Esophagus muscularis mucosa (tissue), 4 donors: ENCODE measurements at regions not wholly inside any gene's neighbourhood (a gene's known extent, or its start where the extent isn't known, plus 50 kb on each side); places are given as distances from the start of the nearest gene placed in this dataset.

Experiments
- DNase-seq: peaks from one replicate; pipeline ENCODE4 v3.0.0-alpha.2; 2017; ENCODE audit errors: extremely low spot score
- H3K27ac ChIP-seq, 4 donors: fragments of 200-600 bp; sonication (generic); replicated peaks in 1 of 4; 1 replicate in 3 of 4; 2 replicates in 1 of 4; pipeline ENCODE4 v1.5.1; 2016 to 2019; ENCODE audit warnings: mild to moderate bottlenecking in 1 of 4
- H3K27me3 ChIP-seq, 4 donors: fragments of 200-600 bp; sonication (generic); one replicate each; pipeline versions ENCODE4 v1.5.1 to v1.6.0; 2016 to 2019
- H3K36me3 ChIP-seq, 4 donors: fragments of 200-600 bp; sonication (generic); one replicate each; pipeline ENCODE4 v1.5.1; 2016 to 2019
- H3K4me1 ChIP-seq, 4 donors: fragments of 200-600 bp; sonication (generic); one replicate each; pipeline ENCODE4 v1.5.1; 2016 to 2019
- H3K4me3 ChIP-seq, 4 donors: fragments of 200-600 bp; sonication (generic); 1 replicate in 2 of 4; 2 replicates in 2 of 4; pipeline ENCODE4 v1.5.1; 2016 to 2019; ENCODE audit warnings: mild to moderate bottlenecking in 4 of 4, moderate library complexity in 1 of 4
- H3K9me3 ChIP-seq, 4 donors: fragments of 200-600 bp; sonication (generic); 1 replicate in 3 of 4; 2 replicates in 1 of 4; pipeline ENCODE4 v1.5.1; 2016 to 2019
- EP300 ChIP-seq: sonication (generic); formaldehyde crosslinking; IDR thresholded peaks from one replicate; pipeline ENCODE4 v1.6.1; 2017; ENCODE audit warnings: antibody characterized with exemption
- POLR2A ChIP-seq: fragments of 450-650 bp; IDR thresholded peaks from one replicate; pipeline ENCODE4 v1.6.1; 2017; ENCODE audit warnings: antibody characterized with exemption, moderate library complexity, mild to moderate bottlenecking, low read depth
- POLR2AphosphoS5 ChIP-seq, 2 donors: sonication (generic); formaldehyde crosslinking; IDR thresholded peaks; one replicate each; pipeline ENCODE4 v1.6.1; 2017; ENCODE audit warnings: antibody characterized with exemption in 2 of 2
- WGBS: methylation state at CpG from one replicate; pipeline ENCODE4 v1.1.5; 2018; 5-methylcytosine and 5-hydroxymethylcytosine counted together
- intact Hi-C: fragments of 100-400 bp; cut with DNase I; formaldehyde crosslinking; loops from one replicate; pipeline ENCODE4 v1.15.1; 2023
- TF ChIP-seq, protein P1 (sequence below), 3 experiments: fragments of 200-600 bp in 2 of 3; fragments of 450-650 bp in 1 of 3; sonication (generic) in 2 of 3; IDR thresholded peaks; one replicate each; pipeline ENCODE4 v1.5.1; 2017 to 2019; ENCODE audit warnings: antibody characterized with exemption in 3 of 3, mild to moderate bottlenecking in 2 of 3, moderate library complexity in 1 of 3

GRCh38 chr17:54754560-54754959 is 146.1 kb upstream of the TOM1L1 start:
- H3K4me3 ChIP-seq, result no peak overlapping the region
- H3K36me3 ChIP-seq, result no peaks in the 10 kb centered on the region
- intact Hi-C loops, result no loop called here
- no peak overlapping the region for H3K27ac ChIP-seq
- WGBS, result 78% methylated on average over 10 of the region's 15 CpGs
- no peaks in the 10 kb centered on the region for H3K4me1 ChIP-seq
- DNase-seq, result no peak
- H3K9me3 ChIP-seq, result peaks cover 0 to under 1% (median 0%) of the 10 kb centered on the region in 4 donors
- TF ChIP-seq POLR2AphosphoS5 (IDR thresholded peaks at IDR 0.05) (no peak), EP300 (no peak)
- H3K27me3 ChIP-seq, result no peaks in the 10 kb centered on the region

DNA sequence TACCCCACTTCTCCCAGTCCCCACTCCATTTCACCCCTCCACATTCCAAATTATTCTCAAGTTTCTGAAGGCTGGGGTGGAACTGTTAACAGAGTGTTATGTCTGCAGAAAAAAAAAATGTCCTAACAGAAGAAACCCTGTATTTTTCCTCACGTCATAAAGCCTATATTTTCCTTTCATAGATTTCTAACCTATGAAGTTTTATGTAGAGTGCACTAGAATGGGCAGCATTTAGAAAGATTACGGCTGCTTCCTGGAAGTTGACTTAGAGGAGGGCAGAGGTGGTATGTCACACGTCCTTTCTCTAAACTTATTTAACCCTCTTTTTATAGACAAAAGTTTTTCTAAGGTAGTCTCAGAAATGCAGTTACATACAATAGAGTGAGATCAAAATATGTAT is 139.8 kb upstream of the TOM1L1 start:
- no peak for DNase-seq
- H3K36me3 ChIP-seq, result no peaks in the 10 kb centered on the region
- no peak overlapping the region for H3K4me3 ChIP-seq
- WGBS, result 51% methylated on average over 3 of the region's 3 CpGs
- H3K27ac ChIP-seq, result no peak overlapping the region
- H3K27me3 ChIP-seq, result no peaks in the 10 kb centered on the region
- no peak for TF ChIP-seq POLR2A
- TF ChIP-seq POLR2AphosphoS5 (IDR thresholded peaks at IDR 0.05), result no peak
- TF ChIP-seq EP300, result no peak
- intact Hi-C loops, result no loop called here
- no peaks in the 10 kb centered on the region for H3K4me1 ChIP-seq
- H3K9me3 ChIP-seq, result no peaks in the 10 kb centered on the region

DNA sequence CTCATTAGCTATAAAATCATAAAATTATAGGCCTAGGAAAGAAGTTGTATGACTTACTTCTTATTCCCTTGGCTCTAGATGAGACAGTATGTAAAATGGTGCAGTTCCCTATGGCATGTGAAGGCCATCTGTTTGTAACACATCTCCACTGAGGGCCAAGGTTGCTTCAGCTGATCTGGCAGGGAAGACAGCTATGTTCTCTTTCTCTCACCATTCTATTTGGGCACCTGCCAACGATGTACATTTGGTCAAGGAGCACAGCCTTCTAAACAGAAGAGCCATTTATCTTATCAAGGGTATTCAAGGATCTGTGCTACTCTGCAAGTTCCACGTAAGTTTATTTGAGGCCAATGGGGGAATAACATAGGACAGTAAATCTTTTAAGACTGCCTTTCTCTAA is 129.8 kb upstream of the TOM1L1 start:
- no peak for TF ChIP-seq POLR2A
- TF ChIP-seq POLR2AphosphoS5 (IDR thresholded peaks at IDR 0.05), result no peak
- TF ChIP-seq, protein P1, sequence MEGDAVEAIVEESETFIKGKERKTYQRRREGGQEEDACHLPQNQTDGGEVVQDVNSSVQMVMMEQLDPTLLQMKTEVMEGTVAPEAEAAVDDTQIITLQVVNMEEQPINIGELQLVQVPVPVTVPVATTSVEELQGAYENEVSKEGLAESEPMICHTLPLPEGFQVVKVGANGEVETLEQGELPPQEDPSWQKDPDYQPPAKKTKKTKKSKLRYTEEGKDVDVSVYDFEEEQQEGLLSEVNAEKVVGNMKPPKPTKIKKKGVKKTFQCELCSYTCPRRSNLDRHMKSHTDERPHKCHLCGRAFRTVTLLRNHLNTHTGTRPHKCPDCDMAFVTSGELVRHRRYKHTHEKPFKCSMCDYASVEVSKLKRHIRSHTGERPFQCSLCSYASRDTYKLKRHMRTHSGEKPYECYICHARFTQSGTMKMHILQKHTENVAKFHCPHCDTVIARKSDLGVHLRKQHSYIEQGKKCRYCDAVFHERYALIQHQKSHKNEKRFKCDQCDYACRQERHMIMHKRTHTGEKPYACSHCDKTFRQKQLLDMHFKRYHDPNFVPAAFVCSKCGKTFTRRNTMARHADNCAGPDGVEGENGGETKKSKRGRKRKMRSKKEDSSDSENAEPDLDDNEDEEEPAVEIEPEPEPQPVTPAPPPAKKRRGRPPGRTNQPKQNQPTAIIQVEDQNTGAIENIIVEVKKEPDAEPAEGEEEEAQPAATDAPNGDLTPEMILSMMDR (IDR thresholded peaks at IDR 0.05), result no peak
- TF ChIP-seq EP300, result no peak
- Histone ChIP-seq H3K27me3 (no peaks in the 10 kb centered on the region), H3K9me3 (no peaks in the 10 kb centered on the region), H3K27ac (no peak overlapping the region), H3K4me1 (no peaks in the 10 kb centered on the region), H3K4me3 (no peak overlapping the region), H3K36me3 (no peaks in the 10 kb centered on the region)
- DNase-seq, result no peak
- WGBS, result 43% methylated on average over 2 of the region's 2 CpGs
- intact Hi-C loops, result no loop called here

- H3K9me3 ChIP-seq, result no peaks in the 10 kb centered on the region
- H3K36me3 ChIP-seq, result no peaks in the 10 kb centered on the region
- TF ChIP-seq POLR2A (no peak), POLR2AphosphoS5 (IDR thresholded peaks at IDR 0.05) (no peak), EP300 (no peak)
- no peak overlapping the region for H3K4me3 ChIP-seq
- H3K27ac ChIP-seq, result no peak overlapping the region
- H3K27me3 ChIP-seq, result no peaks in the 10 kb centered on the region
- intact Hi-C loops, result no loop called here
- WGBS, result 50% methylated on average over 1 of the region's 1 CpG
- DNase-seq, result no peak
- no peaks in the 10 kb centered on the region for H3K4me1 ChIP-seq
Observed at GRCh38 chr17:54771409-54771915, 129.2 kb upstream of the TOM1L1 start.

DNA sequence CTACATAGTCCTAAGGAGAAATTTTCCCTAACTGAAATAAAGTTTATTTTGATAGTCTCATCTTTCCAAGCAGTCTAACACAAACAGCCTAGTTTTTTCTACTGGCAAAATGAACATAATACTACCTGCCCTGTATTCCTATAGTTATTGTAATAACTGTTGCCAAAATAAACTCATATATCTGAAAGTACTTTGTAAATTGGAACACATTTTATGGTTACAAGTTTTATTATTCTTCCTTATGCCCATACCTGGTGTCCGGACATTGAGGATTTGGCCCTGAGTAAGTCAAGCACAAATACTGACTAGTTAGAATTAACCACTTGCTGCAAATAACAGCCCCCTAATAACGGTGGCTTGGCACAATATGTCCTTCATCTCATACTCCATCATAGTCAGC is 120.4 kb upstream of the TOM1L1 start:
- H3K9me3 ChIP-seq, result no peaks in the 10 kb centered on the region
- 70% methylated on average over 2 of the region's 2 CpGs for WGBS
- DNase-seq, result no peak
- H3K27ac ChIP-seq, result no peak overlapping the region
- H3K4me3 ChIP-seq, result no peak overlapping the region
- TF ChIP-seq POLR2AphosphoS5 (IDR thresholded peaks at IDR 0.05), result no peak
- TF ChIP-seq POLR2A, result no peak
- TF ChIP-seq, protein P1 (IDR thresholded peaks at IDR 0.05), result no peak
- TF ChIP-seq EP300, result no peak
- H3K36me3 ChIP-seq, result no peaks in the 10 kb centered on the region
- intact Hi-C loops, result no loop called here
- no peaks in the 10 kb centered on the region for H3K4me1 ChIP-seq
- H3K27me3 ChIP-seq, result no peaks in the 10 kb centered on the region

DNA sequence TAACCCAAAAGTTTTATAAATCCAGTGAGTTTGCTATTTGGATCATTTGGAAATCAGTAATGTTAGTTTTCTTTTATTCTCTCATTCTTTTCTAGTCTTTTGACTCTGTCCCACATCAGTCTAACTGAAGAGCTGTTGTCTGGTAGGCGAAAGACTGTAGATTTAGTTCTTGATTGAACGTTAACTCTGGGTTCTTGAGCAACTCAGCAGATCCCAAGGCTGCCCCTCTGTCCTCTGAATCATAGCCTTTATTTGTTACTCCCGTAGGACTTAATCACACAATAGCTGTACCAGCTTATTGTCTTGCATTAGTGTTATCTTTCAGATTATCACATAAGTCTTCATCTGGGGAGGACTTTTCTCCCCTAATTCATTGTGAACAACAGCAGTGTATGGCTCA is 119.3 kb upstream of the TOM1L1 start:
- Histone ChIP-seq H3K4me3 (no peak overlapping the region), H3K9me3 (no peaks in the 10 kb centered on the region), H3K27ac (no peak overlapping the region), H3K27me3 (no peaks in the 10 kb centered on the region), H3K36me3 (no peaks in the 10 kb centered on the region), H3K4me1 (no peaks in the 10 kb centered on the region)
- no peak for DNase-seq
- no peak for TF ChIP-seq POLR2A
- TF ChIP-seq, protein P1 (IDR thresholded peaks at IDR 0.05), result no peak
- TF ChIP-seq POLR2AphosphoS5 (IDR thresholded peaks at IDR 0.05), result no peak
- TF ChIP-seq EP300, result no peak
- WGBS, result 67% methylated on average over 3 of the region's 3 CpGs
- intact Hi-C loops, result no loop called here
